GM12878 (cell line): ENCODE measurements at regions not wholly inside any gene's neighbourhood (a gene's known extent, or its start where the extent isn't known, plus 50 kb on each side); places are given as distances from the start of the nearest gene placed in this dataset.

Experiments
- ATAC-seq: fragments of 200-7000 bp; cut with Tn5 transposase; 3 replicates; pipeline ENCODE4 v1.9.1; 2020; ENCODE audit warnings: mild to moderate bottlenecking, moderate library complexity
- BruUV-seq: library from RNA; stranded (reverse); fragments of 400-500 nt; replicated peaks from 2 replicates; lab custom pipeline; 2021; lab: Mats Ljungman, UMichigan
- CTCF ChIA-PET: fragments of 300-600 bp; sonication (Branson Sonifier 250); formaldehyde crosslinking; extraction: SDS; loops from one replicate; lab custom pipeline; 2021; ENCODE audit warnings: inconsistent platforms; lab: Yijun Ruan, JAX
- POLR2A ChIA-PET: fragments of 350-600 bp; formaldehyde crosslinking; extraction: SDS; loops from one replicate; lab custom pipeline; 2021; ENCODE audit warnings: inconsistent platforms; lab: Charles Lee
- RAD21 ChIA-PET: fragments of 300-600 bp; sonication (Branson Sonifier 250); formaldehyde crosslinking; loops from one replicate; lab custom pipeline; 2023; ENCODE audit warnings: antibody characterized with exemption; ENCODE audit not compliant: unreplicated experiment; lab: Charles Lee
- SMC1A ChIA-PET: fragments of 300-600 bp; sonication (Branson Sonifier 250); formaldehyde crosslinking; loops from one replicate; lab custom pipeline; 2023; ENCODE audit not compliant: unreplicated experiment, uncharacterized antibody; lab: Charles Lee
- DNase-seq: peaks from one replicate; pipeline ENCODE4 v3.0.0-alpha.2; 2011; ENCODE audit warnings: low read depth, low spot score
- FAIRE-seq: peaks from 3 replicates; lab custom pipeline; 2011; peaks lifted over from hg19 to GRCh38; lab: Jason Lieb, UNC
- H2AFZ ChIP-seq: 2 replicates; pipeline ENCODE4 v1.6.0; 2011; ENCODE audit warnings: low read depth, low read length, control low read depth; ENCODE audit not compliant: control insufficient read depth
- H3K27ac ChIP-seq: 2 replicates; pipeline ENCODE4 v1.5.1; 2011; ENCODE audit warnings: control low read depth; ENCODE audit not compliant: control insufficient read depth, insufficient read depth
- H3K27me3 ChIP-seq, 2 experiments: replicated peaks in 1 of 2; 2 replicates each; pipeline versions ENCODE4 v1.6.0 to v1.6.1; 2011; ENCODE audit warnings: low read length in 1 of 2; ENCODE audit not compliant: control insufficient read depth in 2 of 2, insufficient read depth in 2 of 2
- H3K36me3 ChIP-seq, 2 experiments: 2 replicates each; pipeline ENCODE4 v1.5.1; 2011; ENCODE audit warnings: low read length in 1 of 2; ENCODE audit not compliant: control insufficient read depth in 2 of 2, insufficient read depth in 2 of 2
- H3K4me1 ChIP-seq: 2 replicates; pipeline ENCODE4 v1.6.1; 2011; ENCODE audit warnings: mild to moderate bottlenecking, low read length, moderate library complexity, mixed read lengths; ENCODE audit not compliant: control insufficient read depth, insufficient read depth
- H3K4me2 ChIP-seq: 2 replicates; pipeline ENCODE4 v1.6.0; 2011; ENCODE audit warnings: control low read depth; ENCODE audit not compliant: control insufficient read depth, insufficient read depth
- H3K4me3 ChIP-seq: fragments of 200-600 bp; sonication (generic); 2 replicates; pipeline ENCODE4 v1.5.1; 2016
- H3K79me2 ChIP-seq: 2 replicates; pipeline ENCODE4 v1.6.0; 2011; ENCODE audit warnings: low read length; ENCODE audit not compliant: control insufficient read depth, insufficient read depth
- H3K9ac ChIP-seq: 2 replicates; pipeline ENCODE4 v1.8.0; 2011; ENCODE audit warnings: low read length, control low read depth, mixed read lengths; ENCODE audit not compliant: control insufficient read depth, insufficient read depth
- H3K9me3 ChIP-seq: replicated peaks from 3 replicates; pipeline ENCODE4 v1.5.1; 2011; ENCODE audit warnings: mild to moderate bottlenecking, low read length; ENCODE audit not compliant: control insufficient read depth, insufficient read depth
- H4K20me1 ChIP-seq: 2 replicates; pipeline ENCODE4 v1.6.0; 2011; ENCODE audit not compliant: control insufficient read depth, insufficient read depth
- FOXK2 ChIP-seq: fragments of 450-650 bp; IDR thresholded peaks from 2 replicates; pipeline ENCODE4 v1.6.1; 2017; ENCODE audit warnings: mild to moderate bottlenecking, moderate library complexity
- MEF2A ChIP-seq: IDR thresholded peaks from 2 replicates; pipeline ENCODE4 v1.6.1; 2011; ENCODE audit warnings: low read depth, mild to moderate bottlenecking, low read length, moderate library complexity; ENCODE audit not compliant: insufficient read depth
- MEF2B ChIP-seq: fragments of 450-650 bp; IDR thresholded peaks from 2 replicates; pipeline ENCODE4 v1.6.1; 2018; ENCODE audit warnings: mild to moderate bottlenecking, moderate library complexity; ENCODE audit not compliant: partially characterized antibody, poor library complexity, severe bottlenecking
- MTA3 ChIP-seq: IDR thresholded peaks from 2 replicates; pipeline ENCODE4 v1.6.1; 2012; ENCODE audit warnings: low read length, inconsistent platforms, borderline replicate concordance
- ZNF592 ChIP-seq: fragments of 450-650 bp; IDR thresholded peaks from 2 replicates; pipeline ENCODE4 v1.6.1; 2017; ENCODE audit warnings: mild to moderate bottlenecking, moderate library complexity
- WGBS: methylation state at CpG from one replicate; pipeline ENCODE4 v1.1.6; 2016; ENCODE audit warnings: low lambda C conversion rate; ENCODE audit not compliant: insufficient replicate concordance, insufficient coverage; ENCODE audit errors: missing lambda C conversion rate; 5-methylcytosine and 5-hydroxymethylcytosine counted together
- in situ Hi-C: fragments of 300-500 bp; cut with MboI; formaldehyde crosslinking; loops from 9 replicates; pipeline ENCODE4 v1.14.3; 2018; ENCODE audit warnings: mixed read lengths
- intact Hi-C: fragments of 100-400 bp; cut with micrococcal nuclease; formaldehyde crosslinking; loops from one replicate; pipeline ENCODE4 v1.14.2; 2022; ENCODE audit not compliant: unreplicated experiment

- TF ChIP-seq ZNF592 (no peak), FOXK2 (no peak)
- TF ChIP-seq, all 136 proteins: peak for 0
Observed at GRCh38 chr2:105502625-105503334, 103.9 kb upstream of the FHL2 start (continued).

GRCh38 chr2:105498281-105498846 lies 99.5 kb upstream of the FHL2 start:
- H3K27ac ChIP-seq: no peak overlapping the region
- H3K36me3 ChIP-seq: no peaks in the 10 kb centered on the region
- FAIRE-seq (no peak), ATAC-seq (no peak), DNase-seq (no peak)
- no peak overlapping the region for H3K4me2 ChIP-seq
- no peaks in the 10 kb centered on the region for H4K20me1 ChIP-seq
- H2AFZ ChIP-seq: no peak overlapping the region
- ChIA-PET SMC1A (no interaction called here), RAD21 (no interaction called here), CTCF (interaction anchor here (0.7 kb wide), 1 partner anchor 27 kb away, joined by 3 read pairs; no protein-coding TSS in a partner anchor), POLR2A (no interaction called here)
- intact Hi-C loops: no loop called here
- BruUV-seq: no TSS peak
- H3K9me3 ChIP-seq: no peaks in the 10 kb centered on the region
- H3K27me3 ChIP-seq: no peaks in the 10 kb centered on the region; a peak in 2 of 4 replicates
- no peaks in the 10 kb centered on the region for H3K79me2 ChIP-seq
- no peak overlapping the region for H3K9ac ChIP-seq
- no peaks in the 10 kb centered on the region for H3K4me1 ChIP-seq
- 26% methylated on average over 5 of the region's 5 CpGs for WGBS
- in situ Hi-C loops: no loop called here
- H3K4me3 ChIP-seq: no peak overlapping the region
- TF ChIP-seq MEF2B (no peak), MEF2A (no peak), MTA3 (no peak)
